ENCODE measurements at regions not wholly inside any gene's neighbourhood (a gene's known extent, or its start where the extent isn't known, plus 50 kb on each side); places are given as distances from the start of the nearest gene placed in this dataset.
"Not testable (repeated sequence)": the region's sequence is repeated elsewhere in the genome, so short reads cannot be mapped to it uniquely, and the experiment has no call there.

DNA sequence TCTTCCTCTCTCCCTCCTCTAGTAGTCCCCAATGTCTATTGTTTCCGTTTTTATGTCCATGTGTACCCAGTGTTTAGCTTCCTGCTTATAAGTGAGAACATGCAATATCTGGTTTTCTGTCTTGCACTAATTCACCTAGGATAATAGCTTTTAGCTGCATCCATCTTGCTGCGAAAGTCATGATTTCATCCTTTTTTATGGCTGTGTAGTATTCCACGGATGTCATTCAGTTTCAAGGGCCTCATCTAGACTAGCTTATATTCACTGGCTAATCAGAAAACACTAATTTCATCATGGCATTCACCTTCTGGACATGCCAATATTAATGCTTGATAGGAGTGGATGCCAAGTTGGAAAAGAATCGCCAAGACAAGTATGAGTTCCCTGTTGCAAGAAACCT is 619.6 kb upstream of the AUTS2 start:
- no peaks in the 10 kb centered on the region for H3K9me3 ChIP-seq (ENCODE audit: control insufficient read depth, low read length)
- no peak overlapping the region for H3K4me3 ChIP-seq (ENCODE audit: insufficient read depth, low read depth, low read length, poor library complexity, severe bottlenecking)
- H3K27ac ChIP-seq (ENCODE audit: insufficient read depth, low read length, poor library complexity, severe bottlenecking): no peak overlapping the region
- no peaks in the 10 kb centered on the region for H3K4me1 ChIP-seq (ENCODE audit: control insufficient read depth, insufficient read depth, low read length, poor library complexity, severe bottlenecking)
- no peak for DNase-seq
- H3K36me3 ChIP-seq (ENCODE audit: control insufficient read depth, insufficient read depth, low read length): no peaks in the 10 kb centered on the region
- H3K27me3 ChIP-seq (replicated peaks; ENCODE audit: control insufficient read depth, insufficient read depth, low read length, poor library complexity, severe bottlenecking): no peaks in the 10 kb centered on the region

DNA sequence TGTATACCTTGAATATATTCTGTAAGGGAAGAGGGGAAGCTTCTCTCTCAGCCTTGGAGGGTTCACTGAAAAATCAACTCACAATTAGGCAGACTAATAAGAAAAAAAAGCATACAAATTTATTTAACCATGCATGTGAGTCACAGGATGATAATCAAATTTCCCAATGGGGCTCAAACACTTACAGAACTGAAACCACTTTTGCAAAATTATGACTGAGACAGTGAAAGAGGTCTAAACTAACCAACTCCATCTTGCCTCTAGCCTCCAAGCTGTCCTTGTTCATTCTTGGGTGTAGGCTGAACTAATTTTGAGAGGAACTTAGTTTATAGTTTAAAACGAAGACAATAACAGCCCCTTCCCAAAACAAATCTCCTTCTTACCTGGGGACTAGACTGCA is 618.3 kb upstream of the AUTS2 start:
- no peaks in the 10 kb centered on the region for H3K4me1 ChIP-seq (ENCODE audit: control insufficient read depth, insufficient read depth, low read length, poor library complexity, severe bottlenecking)
- H3K27me3 ChIP-seq (replicated peaks; ENCODE audit: control insufficient read depth, insufficient read depth, low read length, poor library complexity, severe bottlenecking): no peaks in the 10 kb centered on the region
- no peak overlapping the region for H3K27ac ChIP-seq (ENCODE audit: insufficient read depth, low read length, poor library complexity, severe bottlenecking)
- no peaks in the 10 kb centered on the region for H3K36me3 ChIP-seq (ENCODE audit: control insufficient read depth, insufficient read depth, low read length)
- H3K9me3 ChIP-seq (ENCODE audit: control insufficient read depth, low read length): no peaks in the 10 kb centered on the region
- H3K4me3 ChIP-seq (ENCODE audit: insufficient read depth, low read depth, low read length, poor library complexity, severe bottlenecking): no peak overlapping the region
- no peak for DNase-seq

DNA sequence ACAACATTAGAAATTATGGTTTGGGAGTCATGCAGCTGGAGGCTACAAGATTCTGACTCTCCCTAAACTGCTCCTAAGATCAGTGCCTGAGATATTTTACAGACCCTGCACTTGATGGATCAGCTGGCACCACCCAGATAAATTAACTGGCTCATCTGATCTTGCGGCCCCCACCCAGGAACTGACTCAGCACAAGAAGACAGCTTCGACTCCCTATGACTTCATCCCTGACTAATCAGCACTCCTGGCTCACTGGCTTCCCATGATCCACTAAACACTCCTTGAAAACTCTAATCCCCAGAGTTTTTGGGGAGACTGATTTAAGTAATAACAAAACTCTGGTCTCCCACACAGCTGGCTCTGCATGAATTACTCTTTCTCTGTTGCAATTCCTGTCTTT is 617.8 kb upstream of the AUTS2 start:
- not testable (repeated sequence) for DNase-seq; H3K36me3 ChIP-seq (ENCODE audit: control insufficient read depth, insufficient read depth, low read length); H3K4me1 ChIP-seq (ENCODE audit: control insufficient read depth, insufficient read depth, low read length, poor library complexity, severe bottlenecking); H3K27ac ChIP-seq (ENCODE audit: insufficient read depth, low read length, poor library complexity, severe bottlenecking); H3K27me3 ChIP-seq (replicated peaks; ENCODE audit: control insufficient read depth, insufficient read depth, low read length, poor library complexity, severe bottlenecking); H3K4me3 ChIP-seq (ENCODE audit: insufficient read depth, low read depth, low read length, poor library complexity, severe bottlenecking); H3K9me3 ChIP-seq (ENCODE audit: control insufficient read depth, low read length)

DNA sequence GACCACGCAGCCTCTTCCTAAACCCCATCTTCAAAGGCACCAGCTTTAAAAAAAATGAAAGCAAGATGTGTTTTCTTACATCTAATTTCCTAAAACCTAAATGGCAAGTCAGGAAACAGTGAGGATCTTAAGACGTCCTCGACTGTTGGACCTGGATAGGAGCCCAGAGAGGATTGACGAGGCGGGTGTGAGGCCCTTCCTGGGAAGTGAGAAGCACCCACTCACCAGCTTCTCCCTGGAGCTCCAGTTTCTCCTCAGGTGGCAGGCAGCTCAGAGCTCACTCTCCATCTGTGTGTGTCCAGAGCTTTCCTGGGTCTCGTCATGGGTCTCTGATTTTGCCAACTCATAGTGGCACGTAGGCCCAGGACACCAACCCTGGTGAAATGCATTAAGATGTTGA is 614.0 kb upstream of the AUTS2 start:
- Histone ChIP-seq H3K4me1 (ENCODE audit: control insufficient read depth, insufficient read depth, low read length, poor library complexity, severe bottlenecking) (no peaks in the 10 kb centered on the region), H3K36me3 (ENCODE audit: control insufficient read depth, insufficient read depth, low read length) (no peaks in the 10 kb centered on the region), H3K27me3 (replicated peaks; ENCODE audit: control insufficient read depth, insufficient read depth, low read length, poor library complexity, severe bottlenecking) (no peaks in the 10 kb centered on the region), H3K4me3 (ENCODE audit: insufficient read depth, low read depth, low read length, poor library complexity, severe bottlenecking) (no peak overlapping the region), H3K27ac (ENCODE audit: insufficient read depth, low read length, poor library complexity, severe bottlenecking) (no peak overlapping the region), H3K9me3 (ENCODE audit: control insufficient read depth, low read length) (no peaks in the 10 kb centered on the region)
- no peak for DNase-seq

DNA sequence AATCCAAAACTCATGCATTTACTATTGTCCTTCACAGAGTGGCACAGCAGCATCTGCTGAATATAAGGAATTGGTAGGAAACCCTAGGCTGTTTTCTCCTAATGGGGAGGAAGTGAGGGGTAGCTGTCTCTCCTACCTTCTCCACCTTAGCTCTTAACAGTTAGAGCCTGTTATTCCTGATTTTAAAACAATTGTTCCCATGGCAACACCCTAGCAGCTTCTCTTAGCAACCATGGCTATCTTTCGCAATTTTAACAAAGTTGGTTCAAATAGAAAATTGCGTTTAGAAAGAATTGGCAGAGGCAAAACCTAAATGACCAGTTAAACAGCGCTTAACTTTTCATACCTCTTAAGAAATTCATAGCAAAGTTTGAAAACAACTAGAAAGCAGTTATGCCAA is 603.4 kb upstream of the AUTS2 start:
- Histone ChIP-seq H3K27ac (ENCODE audit: insufficient read depth, low read length, poor library complexity, severe bottlenecking) (no peak overlapping the region), H3K9me3 (ENCODE audit: control insufficient read depth, low read length) (no peaks in the 10 kb centered on the region), H3K4me3 (ENCODE audit: insufficient read depth, low read depth, low read length, poor library complexity, severe bottlenecking) (no peak overlapping the region), H3K4me1 (ENCODE audit: control insufficient read depth, insufficient read depth, low read length, poor library complexity, severe bottlenecking) (no peaks in the 10 kb centered on the region), H3K36me3 (ENCODE audit: control insufficient read depth, insufficient read depth, low read length) (no peaks in the 10 kb centered on the region), H3K27me3 (replicated peaks; ENCODE audit: control insufficient read depth, insufficient read depth, low read length, poor library complexity, severe bottlenecking) (no peaks in the 10 kb centered on the region)
- DNase-seq: no peak

DNA sequence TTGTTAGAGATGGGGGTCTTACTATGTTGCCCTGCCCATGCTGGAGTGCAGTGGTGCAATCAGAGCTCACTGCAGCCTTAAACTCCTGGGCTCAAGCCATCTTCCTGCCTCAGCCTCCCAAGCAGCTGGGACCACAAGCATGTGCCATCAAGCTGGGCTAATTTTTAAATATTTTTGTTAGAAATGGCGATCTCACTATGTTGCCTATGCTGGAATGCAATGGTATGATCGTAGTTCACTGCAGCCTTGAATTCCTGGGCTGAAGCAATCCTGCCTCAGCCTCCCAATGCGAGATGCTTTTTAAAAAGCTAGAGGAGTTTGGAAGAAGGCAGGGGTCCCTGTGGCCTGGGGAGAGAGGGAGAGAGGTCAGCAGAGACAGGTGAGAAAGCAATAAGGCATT is 600.1 kb upstream of the AUTS2 start:
- no peaks in the 10 kb centered on the region for H3K27me3 ChIP-seq (replicated peaks; ENCODE audit: control insufficient read depth, insufficient read depth, low read length, poor library complexity, severe bottlenecking)
- H3K36me3 ChIP-seq (ENCODE audit: control insufficient read depth, insufficient read depth, low read length): no peaks in the 10 kb centered on the region
- H3K9me3 ChIP-seq (ENCODE audit: control insufficient read depth, low read length): peaks cover 7% of the 10 kb centered on the region
- H3K4me3 ChIP-seq (ENCODE audit: insufficient read depth, low read depth, low read length, poor library complexity, severe bottlenecking): no peak overlapping the region
- DNase-seq: no peak
- no peaks in the 10 kb centered on the region for H3K4me1 ChIP-seq (ENCODE audit: control insufficient read depth, insufficient read depth, low read length, poor library complexity, severe bottlenecking)
- H3K27ac ChIP-seq (ENCODE audit: insufficient read depth, low read length, poor library complexity, severe bottlenecking): no peak overlapping the region

DNA sequence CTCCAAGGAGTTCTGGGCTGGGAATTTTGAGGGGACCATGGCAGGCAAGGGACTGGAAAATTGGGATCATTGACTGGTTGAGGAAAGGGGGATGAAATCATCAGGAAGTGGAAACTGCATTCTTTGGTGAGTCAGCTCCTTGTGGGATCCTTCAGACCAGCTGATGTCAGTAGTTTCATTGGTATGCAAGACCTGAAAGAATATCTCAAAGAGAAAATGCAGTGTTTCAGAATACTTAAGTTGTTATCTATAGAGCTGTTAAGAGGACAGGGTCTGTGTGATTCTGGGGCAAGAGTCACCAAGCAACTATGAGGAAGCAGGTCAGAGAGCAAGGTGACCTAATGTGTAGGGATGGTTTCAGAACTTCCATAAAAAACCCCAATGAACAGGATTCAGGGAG is 595.9 kb upstream of the AUTS2 start:
- Histone ChIP-seq H3K27ac (ENCODE audit: insufficient read depth, low read length, poor library complexity, severe bottlenecking) (no peak overlapping the region), H3K9me3 (ENCODE audit: control insufficient read depth, low read length) (peaks cover 7% of the 10 kb centered on the region)
- no peak for DNase-seq

DNA sequence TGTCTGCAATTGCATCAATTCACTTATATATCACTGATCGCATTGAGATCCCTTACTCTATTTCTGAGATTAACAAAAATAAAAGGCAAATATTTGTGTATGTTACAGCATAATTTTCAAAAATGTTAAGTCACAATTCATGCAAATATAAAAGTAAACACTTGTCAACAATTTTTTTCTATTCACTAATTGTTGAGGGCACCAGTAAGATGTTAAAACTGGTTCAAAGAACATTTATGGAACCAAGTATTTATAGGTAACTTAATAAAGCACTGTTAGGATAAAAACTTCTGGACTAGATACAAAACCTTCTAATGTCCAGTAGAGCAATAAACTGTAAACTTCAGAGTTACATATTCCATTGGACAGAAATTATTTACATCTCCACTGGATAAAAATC is 586.1 kb upstream of the AUTS2 start:
- Histone ChIP-seq H3K27ac (ENCODE audit: insufficient read depth, low read length, poor library complexity, severe bottlenecking) (no peak overlapping the region), H3K27me3 (replicated peaks; ENCODE audit: control insufficient read depth, insufficient read depth, low read length, poor library complexity, severe bottlenecking) (no peaks in the 10 kb centered on the region), H3K36me3 (ENCODE audit: control insufficient read depth, insufficient read depth, low read length) (no peaks in the 10 kb centered on the region), H3K4me3 (ENCODE audit: insufficient read depth, low read depth, low read length, poor library complexity, severe bottlenecking) (no peak overlapping the region), H3K9me3 (ENCODE audit: control insufficient read depth, low read length) (no peaks in the 10 kb centered on the region), H3K4me1 (ENCODE audit: control insufficient read depth, insufficient read depth, low read length, poor library complexity, severe bottlenecking) (no peaks in the 10 kb centered on the region)
- no peak for DNase-seq

More for the DNA sequence above, 595.9 kb upstream of the AUTS2 start:
- H3K4me3 ChIP-seq (ENCODE audit: insufficient read depth, low read depth, low read length, poor library complexity, severe bottlenecking): no peak overlapping the region
- no peaks in the 10 kb centered on the region for H3K36me3 ChIP-seq (ENCODE audit: control insufficient read depth, insufficient read depth, low read length)
- no peaks in the 10 kb centered on the region for H3K27me3 ChIP-seq (replicated peaks; ENCODE audit: control insufficient read depth, insufficient read depth, low read length, poor library complexity, severe bottlenecking)
- no peaks in the 10 kb centered on the region for H3K4me1 ChIP-seq (ENCODE audit: control insufficient read depth, insufficient read depth, low read length, poor library complexity, severe bottlenecking)

DNA sequence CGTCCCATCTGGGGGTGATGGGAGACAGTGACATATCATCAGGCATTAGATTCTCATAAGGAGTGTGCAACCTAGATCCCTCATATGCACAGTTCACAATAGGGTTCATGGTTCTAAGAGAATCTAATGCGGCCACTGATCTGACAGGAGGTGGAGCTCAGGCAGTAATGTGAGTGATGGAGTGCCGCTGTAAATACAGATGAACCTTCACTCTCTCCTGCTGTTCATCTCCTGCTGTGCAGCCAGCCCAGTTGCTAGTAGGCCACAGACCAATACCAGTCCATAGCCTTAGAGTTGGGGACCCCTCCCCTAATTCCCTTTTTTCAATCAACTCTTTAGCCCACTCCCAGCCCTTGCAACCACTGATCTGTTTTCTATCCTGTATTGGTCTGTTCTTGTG is 581.1 kb upstream of the AUTS2 start:
- H3K4me1 ChIP-seq (ENCODE audit: control insufficient read depth, insufficient read depth, low read length, poor library complexity, severe bottlenecking): no peaks in the 10 kb centered on the region
- no peaks in the 10 kb centered on the region for H3K9me3 ChIP-seq (ENCODE audit: control insufficient read depth, low read length)
- H3K4me3 ChIP-seq (ENCODE audit: insufficient read depth, low read depth, low read length, poor library complexity, severe bottlenecking): no peak overlapping the region
- no peak for DNase-seq
- no peak overlapping the region for H3K27ac ChIP-seq (ENCODE audit: insufficient read depth, low read length, poor library complexity, severe bottlenecking)
- no peaks in the 10 kb centered on the region for H3K27me3 ChIP-seq (replicated peaks; ENCODE audit: control insufficient read depth, insufficient read depth, low read length, poor library complexity, severe bottlenecking)
- no peaks in the 10 kb centered on the region for H3K36me3 ChIP-seq (ENCODE audit: control insufficient read depth, insufficient read depth, low read length)

DNA sequence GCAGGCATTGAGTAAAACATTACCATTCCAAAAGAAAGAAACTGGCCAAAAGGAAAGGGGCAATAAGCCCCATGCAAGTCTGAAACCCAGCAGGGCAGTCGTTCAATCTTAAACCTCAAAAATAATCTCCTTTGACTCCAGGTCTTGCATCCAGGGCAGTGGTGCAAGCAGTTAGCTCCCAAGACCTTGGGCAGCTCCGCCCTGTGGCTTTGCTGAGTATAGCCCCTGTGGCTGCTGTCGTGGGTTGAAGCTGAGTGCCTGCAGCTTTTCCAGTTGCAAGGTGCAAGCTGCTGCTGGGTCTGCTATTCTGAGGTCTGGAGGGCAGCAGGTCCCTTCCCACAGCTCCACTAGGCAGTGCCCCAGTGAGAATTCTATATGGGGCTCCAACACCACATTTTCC is 580.1 kb upstream of the AUTS2 start:
- H3K4me3 ChIP-seq (ENCODE audit: insufficient read depth, low read depth, low read length, poor library complexity, severe bottlenecking): no peak overlapping the region
- H3K27ac ChIP-seq (ENCODE audit: insufficient read depth, low read length, poor library complexity, severe bottlenecking): no peak overlapping the region
- DNase-seq: no peak
- H3K9me3 ChIP-seq (ENCODE audit: control insufficient read depth, low read length): no peaks in the 10 kb centered on the region
- no peaks in the 10 kb centered on the region for H3K36me3 ChIP-seq (ENCODE audit: control insufficient read depth, insufficient read depth, low read length)
- H3K4me1 ChIP-seq (ENCODE audit: control insufficient read depth, insufficient read depth, low read length, poor library complexity, severe bottlenecking): no peaks in the 10 kb centered on the region
- H3K27me3 ChIP-seq (replicated peaks; ENCODE audit: control insufficient read depth, insufficient read depth, low read length, poor library complexity, severe bottlenecking): no peaks in the 10 kb centered on the region

DNA sequence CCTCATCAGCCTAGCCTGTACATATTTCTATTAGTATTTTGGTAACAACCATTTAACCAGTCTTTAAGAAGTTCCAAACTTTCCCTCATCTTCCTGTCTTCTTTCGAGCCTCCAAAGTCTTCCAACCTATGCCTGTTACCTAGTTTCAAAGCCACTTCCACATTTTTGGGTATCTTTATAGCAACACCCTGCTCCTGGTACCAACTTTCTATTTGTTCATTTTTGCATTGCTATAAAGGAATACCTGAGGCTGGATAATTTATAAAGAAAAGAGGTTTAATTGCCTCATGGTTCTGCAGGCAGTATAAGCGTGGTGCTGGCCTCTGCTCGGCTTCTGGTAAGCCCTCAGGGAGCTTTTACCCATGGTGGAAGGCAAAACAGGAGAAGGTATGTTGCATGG is 578.8 kb upstream of the AUTS2 start:
- Histone ChIP-seq H3K4me1 (ENCODE audit: control insufficient read depth, insufficient read depth, low read length, poor library complexity, severe bottlenecking) (no peaks in the 10 kb centered on the region), H3K4me3 (ENCODE audit: insufficient read depth, low read depth, low read length, poor library complexity, severe bottlenecking) (no peak overlapping the region), H3K27me3 (replicated peaks; ENCODE audit: control insufficient read depth, insufficient read depth, low read length, poor library complexity, severe bottlenecking) (no peaks in the 10 kb centered on the region), H3K36me3 (ENCODE audit: control insufficient read depth, insufficient read depth, low read length) (no peaks in the 10 kb centered on the region), H3K9me3 (ENCODE audit: control insufficient read depth, low read length) (no peaks in the 10 kb centered on the region), H3K27ac (ENCODE audit: insufficient read depth, low read length, poor library complexity, severe bottlenecking) (no peak overlapping the region)
- DNase-seq: no peak
